Erythroblast (primary cell): ENCODE measurements at regions not wholly inside any gene's neighbourhood (a gene's known extent, or its start where the extent isn't known, plus 50 kb on each side); places are given as distances from the start of the nearest gene placed in this dataset.
A peak's percentile ranks its signal among the peaks of the same experiment; 100 is the strongest.
"Not testable (repeated sequence)": the region's sequence is repeated elsewhere in the genome, so short reads cannot be mapped to it uniquely, and the experiment has no call there.

Experiments used
- DNase-seq, 2 experiments: peaks; one replicate each; lab custom pipeline; 2025; lab: John Stamatoyannopoulos, UW
- GATA1 ChIP-seq: IDR thresholded peaks from 2 replicates; pipeline ENCODE4 v1.6.1; 2011; ENCODE audit warnings: low read depth, mild to moderate bottlenecking, control low read depth, low read length, moderate library complexity
- POLR2A ChIP-seq: IDR thresholded peaks from 2 replicates; pipeline ENCODE4 v1.6.1; 2011; ENCODE audit warnings: mild to moderate bottlenecking, low read length

GRCh38 chr6:81985191-81985590 lies 232.7 kb upstream of the TENT5A start:
- no peak for DNase-seq
- TF ChIP-seq GATA1, result no peak
- no peak for TF ChIP-seq POLR2A

DNA sequence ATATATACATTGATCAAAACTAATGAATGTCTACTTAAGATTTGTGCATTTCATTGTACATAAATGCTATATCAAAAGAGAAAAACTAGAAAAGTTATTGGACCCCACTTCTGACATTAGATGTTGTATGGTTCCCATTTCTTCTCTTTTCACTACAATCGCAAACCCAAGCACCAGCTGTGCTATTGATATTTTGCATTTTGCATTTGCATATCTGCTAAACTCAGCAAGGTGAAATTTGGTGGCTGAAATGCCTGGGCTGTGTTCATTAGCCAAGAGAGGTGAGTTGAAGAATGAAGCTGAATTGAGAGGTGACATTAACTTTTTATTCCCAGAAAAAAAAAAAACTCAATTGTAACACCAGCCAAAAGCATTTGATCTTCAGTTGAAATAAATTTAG lies 232.1 kb upstream of the TENT5A start:
- DNase-seq, result no peak
- TF ChIP-seq POLR2A, result no peak
- TF ChIP-seq GATA1, result no peak

- no peak for DNase-seq
- TF ChIP-seq POLR2A, result no peak
- no peak for TF ChIP-seq GATA1
Measured at GRCh38 chr6:81981812-81982211, 229.3 kb upstream of the TENT5A start.

- peak in 1 of 2 experiments; percentile 20 for DNase-seq
- TF ChIP-seq POLR2A, result no peak
- TF ChIP-seq GATA1, result no peak
Measured at GRCh38 chr6:81979767-81980166, 227.3 kb upstream of the TENT5A start.

DNA sequence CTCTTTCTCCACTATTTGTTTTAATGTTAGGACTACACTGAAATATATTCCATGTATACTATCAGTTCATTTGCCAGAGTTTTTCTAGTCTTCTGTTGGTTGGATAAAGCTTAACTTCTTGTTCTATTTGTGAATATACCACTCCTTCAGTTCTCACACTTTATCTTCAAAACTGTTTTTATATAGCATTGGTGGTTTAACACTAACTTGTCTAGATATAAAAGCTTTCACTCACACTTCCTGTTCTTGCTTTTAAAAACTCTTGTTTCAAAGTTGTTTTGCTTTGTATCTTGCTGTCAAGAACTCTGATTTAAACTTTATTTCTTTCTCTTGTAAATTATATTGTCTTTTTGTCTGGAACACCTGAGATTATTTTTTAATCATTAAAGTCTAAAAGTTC lies 226.8 kb upstream of the TENT5A start:
- no peak for DNase-seq
- no peak for TF ChIP-seq GATA1
- no peak for TF ChIP-seq POLR2A

DNA sequence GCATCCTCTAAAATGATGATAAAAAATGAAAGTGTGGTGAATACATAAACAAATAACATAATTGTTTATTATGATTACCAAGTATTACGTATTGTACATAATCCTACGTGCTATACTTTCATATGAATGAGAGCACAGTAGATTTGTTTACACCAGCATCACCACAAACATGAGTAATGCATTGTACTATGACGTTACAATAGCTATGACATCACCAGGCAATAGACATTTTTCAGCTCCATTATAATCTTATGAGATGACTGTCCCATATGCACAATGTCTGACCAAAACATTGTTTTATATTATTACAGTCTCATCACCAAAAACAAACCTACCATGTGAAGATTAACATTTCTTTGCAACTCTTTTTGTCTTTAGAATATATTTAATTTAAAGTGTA lies 225.7 kb upstream of the TENT5A start:
- no peak for TF ChIP-seq POLR2A
- TF ChIP-seq GATA1, result no peak
- no peak for DNase-seq

- no peak for DNase-seq
Measured at GRCh38 chr6:81977486-81977885, 225.0 kb upstream of the TENT5A start.

GRCh38 chr6:81969814-81970213 lies 217.3 kb upstream of the TENT5A start:
- no peak for DNase-seq
- TF ChIP-seq POLR2A, result no peak
- no peak for TF ChIP-seq GATA1

More at GRCh38 chr6:81977486-81977885, 225.0 kb upstream of the TENT5A start:
- no peak for TF ChIP-seq POLR2A
- no peak for TF ChIP-seq GATA1

DNA sequence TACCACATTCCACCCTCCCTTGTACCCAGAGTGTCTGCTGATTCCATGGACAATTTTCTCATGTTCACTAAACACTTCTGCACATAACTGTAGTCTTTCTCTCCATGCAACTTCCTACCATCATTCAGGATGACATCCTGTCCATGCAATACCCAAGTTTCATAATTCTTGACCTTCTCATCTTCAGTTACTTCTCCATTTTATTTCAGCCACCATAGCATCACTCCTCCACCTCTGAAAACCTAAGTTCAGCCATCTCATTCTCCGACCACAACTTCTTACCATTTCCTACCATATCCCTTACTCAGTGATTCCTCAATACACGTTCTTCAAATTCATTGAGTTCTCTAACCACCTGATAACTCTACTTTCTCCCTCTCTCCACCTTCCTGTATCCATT lies 216.5 kb upstream of the TENT5A start:
- no peak for TF ChIP-seq POLR2A
- TF ChIP-seq GATA1, result no peak

GRCh38 chr6:81966968-81967367 lies 214.5 kb upstream of the TENT5A start:
- no peak for DNase-seq
- TF ChIP-seq POLR2A (no peak), GATA1 (no peak)

More for the DNA sequence above, 216.5 kb upstream of the TENT5A start:
- DNase-seq, result no peak

GRCh38 chr6:81962198-81962597 lies 209.7 kb upstream of the TENT5A start:
- no peak for TF ChIP-seq GATA1
- TF ChIP-seq POLR2A, result no peak
- DNase-seq, result no peak

DNA sequence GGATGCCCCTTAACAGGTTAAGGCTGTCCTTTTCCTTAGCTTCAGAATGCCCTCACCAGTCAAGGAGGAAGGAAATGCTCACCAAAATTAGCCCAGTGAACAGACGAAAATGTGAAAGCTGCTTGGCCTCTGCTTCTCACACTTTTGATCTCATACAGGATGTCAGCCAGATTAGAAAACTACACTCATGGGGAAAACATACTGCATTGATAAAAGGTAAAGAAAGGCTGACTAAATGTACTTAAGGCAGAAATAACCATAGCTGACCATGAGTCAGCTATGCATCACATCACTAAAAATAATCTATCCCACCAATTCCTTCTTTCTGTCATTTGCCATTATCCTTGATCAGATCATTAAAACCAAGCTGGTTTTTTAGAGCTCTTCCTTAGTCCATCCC lies 198.4 kb upstream of the TENT5A start:
- DNase-seq, result no peak
- TF ChIP-seq POLR2A (no peak), GATA1 (no peak)

GRCh38 chr6:81948861-81949260 lies 196.4 kb upstream of the TENT5A start:
- DNase-seq, result no peak
- TF ChIP-seq POLR2A, result no peak
- TF ChIP-seq GATA1, result no peak

DNA sequence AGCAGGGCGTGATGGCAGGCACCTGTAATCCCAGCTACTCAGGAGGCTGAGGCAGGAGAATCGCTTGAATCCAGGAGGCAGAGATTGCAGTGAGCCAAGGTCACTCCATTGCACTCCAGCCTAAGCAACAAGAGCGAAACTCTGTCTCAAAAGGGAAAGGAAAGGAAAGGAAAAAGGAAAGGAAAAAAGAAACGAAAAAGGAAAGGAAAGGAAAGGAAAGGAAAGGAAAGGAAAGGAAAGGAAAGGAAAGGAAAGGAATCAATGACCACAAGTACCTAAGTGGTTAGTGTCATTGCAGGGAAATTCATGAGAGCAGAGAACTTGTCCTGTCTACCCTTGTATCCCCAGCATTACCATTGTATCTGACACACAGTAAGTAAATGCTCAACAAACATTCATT lies 195.7 kb upstream of the TENT5A start:
- not testable (repeated sequence) for DNase-seq

DNA sequence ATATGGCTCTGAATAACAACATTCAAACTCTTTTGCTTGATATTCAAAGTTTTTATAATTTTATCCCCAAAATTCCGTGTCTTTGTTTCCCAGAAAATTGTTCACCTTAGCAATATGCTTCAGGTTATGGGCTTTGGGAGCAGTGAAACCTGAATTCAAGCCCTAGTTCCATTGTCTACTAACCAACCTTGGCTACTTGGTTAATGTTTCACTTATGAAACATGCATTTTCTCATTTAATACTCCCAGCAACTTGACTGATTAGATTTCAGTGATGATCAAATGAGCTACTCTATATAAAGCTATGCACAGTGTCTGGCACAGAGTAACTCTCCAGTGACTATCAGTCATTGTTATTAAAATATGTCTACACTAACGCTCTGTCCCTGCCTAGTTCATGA lies 192.2 kb upstream of the TENT5A start:
- no peak for DNase-seq
- TF ChIP-seq GATA1, result no peak
- no peak for TF ChIP-seq POLR2A

DNA sequence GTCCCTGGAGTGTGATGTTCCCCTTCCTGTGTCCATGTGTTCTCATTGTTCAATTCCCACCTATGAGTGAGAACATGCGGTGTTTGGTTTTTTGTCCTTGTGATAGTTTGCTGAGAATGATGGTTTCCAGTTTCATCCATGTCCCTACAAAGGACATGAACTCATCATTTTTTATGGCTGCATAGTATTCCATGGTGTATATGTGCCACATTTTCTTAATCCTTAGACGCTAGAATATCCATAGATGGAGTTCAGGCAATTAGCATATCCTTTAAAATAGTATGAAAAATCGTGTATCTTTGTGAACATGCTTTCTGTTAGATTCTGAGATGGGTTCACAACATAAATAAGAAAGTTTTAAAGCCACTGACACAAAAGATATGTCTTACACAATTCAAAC lies 190.4 kb upstream of the TENT5A start:
- not testable (repeated sequence) for DNase-seq
